Peyer's patch (tissue), 4 donors: ENCODE measurements at regions not wholly inside any gene's neighbourhood (a gene's known extent, or its start where the extent isn't known, plus 50 kb on each side); places are given as distances from the start of the nearest gene placed in this dataset.
"Not testable (repeated sequence)": the region's sequence is repeated elsewhere in the genome, so short reads cannot be mapped to it uniquely, and the experiment has no call there.

Experiments used
- DNase-seq, 3 donors: peaks; one replicate each; pipeline ENCODE4 v3.0.0-alpha.2; 2017 to 2019
- H3K27ac ChIP-seq, 4 donors: fragments of 200-600 bp; sonication (generic); one replicate each; pipeline ENCODE4 v1.5.1; 2016 to 2019
- H3K27me3 ChIP-seq, 2 donors: fragments of 200-600 bp; sonication (generic); one replicate each; pipeline ENCODE4 v1.5.1; 2019
- H3K36me3 ChIP-seq, 3 donors: fragments of 200-600 bp; sonication (generic); one replicate each; pipeline ENCODE4 v1.5.1; 2016 to 2019
- H3K4me1 ChIP-seq, 4 donors: fragments of 200-600 bp; sonication (generic); one replicate each; pipeline ENCODE4 v1.5.1; 2016 to 2019
- H3K4me3 ChIP-seq, 4 donors: fragments of 200-600 bp; sonication (generic); 1 replicate in 3 of 4; 2 replicates in 1 of 4; pipeline ENCODE4 v1.5.1; 2016 to 2019; ENCODE audit warnings: mild to moderate bottlenecking in 1 of 4
- H3K9me3 ChIP-seq, 4 donors: fragments of 200-600 bp; sonication (generic); one replicate each; pipeline ENCODE4 v1.5.1; 2016 to 2019; ENCODE audit warnings: mild to moderate bottlenecking in 1 of 4
- CTCF ChIP-seq, 6 experiments: fragments of 450-650 bp in 4 of 6; fragments of 200-600 bp in 2 of 6; sonication (generic) in 1 of 6; IDR thresholded peaks; one replicate each; pipeline ENCODE4 v1.5.1; 2017 to 2019; ENCODE audit warnings: antibody characterized with exemption in 6 of 6, mild to moderate bottlenecking in 3 of 6, moderate library complexity in 1 of 6
- POLR2A ChIP-seq, 2 donors: fragments of 450-650 bp; IDR thresholded peaks; one replicate each; pipeline ENCODE4 v1.5.1; 2017; ENCODE audit warnings: antibody characterized with exemption in 2 of 2, mild to moderate bottlenecking in 2 of 2, moderate library complexity in 2 of 2

DNA sequence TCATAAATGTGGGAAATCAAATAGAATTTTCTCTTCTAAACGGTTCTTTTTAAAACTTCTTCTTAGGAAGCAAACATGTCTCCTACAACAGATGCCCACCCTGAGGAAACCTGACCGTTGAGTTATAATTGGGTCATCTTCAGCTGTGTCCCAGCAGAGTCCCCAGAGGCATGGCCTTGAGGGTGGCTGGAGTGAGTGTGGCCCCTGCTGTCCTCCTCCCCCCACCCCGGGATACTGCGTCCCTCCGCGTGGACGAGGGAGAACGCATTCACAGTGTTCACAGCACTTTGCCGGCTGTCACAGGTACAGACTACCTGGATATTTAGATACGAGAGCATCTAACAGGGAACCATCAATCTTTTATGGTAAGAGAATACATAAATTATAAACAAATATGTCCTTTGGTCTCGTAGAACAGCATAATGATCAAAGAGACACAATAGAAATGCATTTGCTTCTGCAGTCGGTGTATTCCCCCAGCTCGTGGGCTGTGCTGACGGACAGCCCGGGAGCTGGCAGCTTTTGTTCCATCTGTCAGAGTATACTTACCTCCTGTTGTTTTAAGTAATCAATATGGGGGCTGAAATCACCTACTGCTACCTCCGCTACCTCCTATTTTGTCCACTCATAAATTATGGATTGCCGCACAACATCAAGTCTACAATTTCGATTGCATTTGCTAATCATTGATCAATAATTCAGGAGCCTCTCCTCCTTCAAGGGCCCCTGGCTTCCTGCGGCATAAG is 214.7 kb downstream of the IRX2 start:
- no peak overlapping the region for H3K4me3 ChIP-seq
- H3K27ac ChIP-seq = no peak overlapping the region
- H3K9me3 ChIP-seq = peaks cover 0 to 4% (median 0%) of the 10 kb centered on the region in 4 donors
- DNase-seq = no peak
- no peaks in the 10 kb centered on the region for H3K27me3 ChIP-seq
- no peak for TF ChIP-seq POLR2A (IDR thresholded peaks at IDR 0.05)
- no peak for TF ChIP-seq CTCF (IDR thresholded peaks at IDR 0.05)
- H3K4me1 ChIP-seq = no peaks in the 10 kb centered on the region
- H3K36me3 ChIP-seq = no peaks in the 10 kb centered on the region

DNA sequence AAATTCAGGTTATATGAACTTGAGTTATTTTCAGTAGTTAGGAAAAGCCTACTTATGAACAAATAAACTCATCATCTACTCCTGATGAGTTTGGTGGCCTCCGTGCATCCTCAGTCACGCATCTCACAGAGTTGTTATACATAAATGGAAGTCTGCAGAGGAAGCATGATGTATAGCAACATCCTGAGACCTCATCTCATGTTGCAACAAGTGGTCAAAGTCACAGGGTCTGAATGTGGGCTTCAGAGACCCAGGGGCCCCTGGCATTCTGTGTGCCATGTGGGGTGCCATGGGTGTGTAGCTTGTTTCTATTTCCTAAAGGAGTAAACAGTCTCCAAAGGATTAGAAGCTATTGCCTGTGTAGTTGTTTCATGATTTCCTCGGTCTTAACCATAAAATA is 216.5 kb downstream of the IRX2 start:
- H3K36me3 ChIP-seq = no peaks in the 10 kb centered on the region
- DNase-seq = no peak
- no peaks in the 10 kb centered on the region for H3K4me1 ChIP-seq
- no peak overlapping the region for H3K4me3 ChIP-seq
- TF ChIP-seq CTCF (IDR thresholded peaks at IDR 0.05) = no peak
- no peak for TF ChIP-seq POLR2A (IDR thresholded peaks at IDR 0.05)
- no peaks in the 10 kb centered on the region for H3K27me3 ChIP-seq
- peaks cover 0 to 4% (median 0%) of the 10 kb centered on the region in 4 donors for H3K9me3 ChIP-seq
- no peak overlapping the region for H3K27ac ChIP-seq

- Histone ChIP-seq H3K36me3 (no peaks in the 10 kb centered on the region), H3K27me3 (no peaks in the 10 kb centered on the region), H3K9me3 (peaks cover 0 to 4% (median 0%) of the 10 kb centered on the region in 4 donors), H3K27ac (no peak overlapping the region), H3K4me3 (no peak overlapping the region), H3K4me1 (no peaks in the 10 kb centered on the region)
- TF ChIP-seq POLR2A (IDR thresholded peaks at IDR 0.05) (no peak), CTCF (IDR thresholded peaks at IDR 0.05) (no peak)
- DNase-seq = no peak
Measured at GRCh38 chr5:2534251-2534650, 217.2 kb downstream of the IRX2 start.

DNA sequence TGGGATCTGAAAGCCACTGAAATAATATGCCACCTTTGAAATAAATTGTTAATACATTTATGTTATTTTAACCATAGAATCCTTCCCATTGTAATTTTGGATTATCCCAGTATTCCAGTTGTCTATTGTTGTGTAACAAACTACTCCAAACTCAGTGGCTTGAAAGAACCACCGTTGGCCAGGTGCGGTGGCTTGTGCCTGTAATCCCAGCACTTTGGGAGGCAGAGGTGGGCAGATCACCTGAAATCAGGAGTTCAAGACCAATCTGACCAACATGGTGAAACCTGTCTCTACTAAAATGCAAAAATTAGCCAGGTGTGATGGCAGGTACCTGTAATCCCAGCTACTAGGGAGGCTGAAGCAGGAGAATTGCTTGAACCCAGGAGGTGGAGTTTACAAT is 217.6 kb downstream of the IRX2 start:
- not testable (repeated sequence) for H3K27me3 ChIP-seq, H3K27ac ChIP-seq, H3K4me1 ChIP-seq, DNase-seq, H3K9me3 ChIP-seq, H3K4me3 ChIP-seq, H3K36me3 ChIP-seq

DNA sequence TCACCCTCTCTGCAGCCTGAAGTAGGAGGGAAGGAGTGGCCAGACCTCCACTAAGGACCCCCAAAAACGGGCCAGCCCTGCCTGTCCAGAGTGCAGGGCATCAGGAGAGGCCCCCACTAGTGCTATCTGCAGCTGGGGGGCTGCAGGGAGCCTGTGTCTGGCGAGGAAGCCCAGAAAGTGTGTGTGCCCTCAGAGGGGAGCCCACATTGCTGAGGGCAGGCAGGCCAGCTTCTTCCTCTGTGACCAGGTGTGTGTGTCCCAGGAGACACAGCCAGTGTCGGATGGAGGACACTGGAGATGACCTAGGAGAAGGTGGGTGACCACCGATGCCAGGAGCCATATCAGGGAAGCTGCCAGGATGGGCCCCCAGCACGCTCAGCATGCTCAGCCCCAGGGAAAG is 218.7 kb downstream of the IRX2 start:
- TF ChIP-seq CTCF (IDR thresholded peaks at IDR 0.05) (no peak), POLR2A (IDR thresholded peaks at IDR 0.05) (no peak)
- H3K36me3 ChIP-seq = no peaks in the 10 kb centered on the region
- DNase-seq = no peak
- no peaks in the 10 kb centered on the region for H3K4me1 ChIP-seq
- H3K27ac ChIP-seq = no peak overlapping the region
- H3K4me3 ChIP-seq = no peak overlapping the region
- H3K9me3 ChIP-seq = peaks cover 0 to 4% (median 0%) of the 10 kb centered on the region in 4 donors
- no peaks in the 10 kb centered on the region for H3K27me3 ChIP-seq

- Histone ChIP-seq H3K4me1 (no peaks in the 10 kb centered on the region), H3K27ac (no peak overlapping the region), H3K27me3 (no peaks in the 10 kb centered on the region), H3K9me3 (peaks cover 0 to 4% (median 0%) of the 10 kb centered on the region in 4 donors), H3K4me3 (no peak overlapping the region), H3K36me3 (no peaks in the 10 kb centered on the region)
- TF ChIP-seq POLR2A (IDR thresholded peaks at IDR 0.05) (no peak), CTCF (IDR thresholded peaks at IDR 0.05) (no peak)
- no peak for DNase-seq
Measured at GRCh38 chr5:2531318-2531717, 220.2 kb downstream of the IRX2 start.
